ENCODE measurements at regions not wholly inside any gene's neighbourhood (a gene's known extent, or its start where the extent isn't known, plus 50 kb on each side); places are given as distances from the start of the nearest gene placed in this dataset.

DNA sequence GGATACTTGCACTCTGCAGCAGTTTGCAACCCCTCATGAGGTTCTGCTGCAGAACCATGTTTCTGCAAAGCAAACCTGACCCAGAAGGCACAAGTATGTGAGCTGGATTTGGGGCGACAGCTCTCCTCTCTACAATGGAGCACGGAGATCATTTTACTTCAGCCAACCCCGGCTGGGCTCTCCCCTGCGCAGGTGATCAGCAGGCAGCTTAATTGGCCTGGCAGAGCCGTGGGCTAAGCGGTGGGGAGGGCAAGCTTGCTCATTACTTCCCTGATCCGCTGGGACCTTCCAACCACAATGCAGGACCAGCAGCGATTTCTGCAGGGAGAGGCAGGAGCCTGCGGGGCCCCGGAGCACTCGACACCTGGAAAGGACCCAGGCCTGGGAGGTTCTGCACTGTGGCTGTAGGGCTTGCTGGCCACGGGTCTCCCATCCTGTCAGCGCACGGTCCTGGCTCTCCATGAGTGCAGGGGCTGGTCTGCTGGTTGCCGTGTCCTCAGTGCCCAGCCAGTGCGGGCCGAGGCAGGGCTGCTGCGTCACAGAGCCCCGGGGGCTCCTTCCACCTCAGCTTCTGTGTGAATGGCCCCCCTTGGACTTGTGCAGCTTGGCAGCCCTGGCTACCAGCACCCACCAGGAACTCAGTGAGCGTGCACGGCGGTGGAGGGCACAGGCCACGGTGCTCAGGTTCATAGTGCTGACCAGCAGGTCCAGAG lies 51.8 kb upstream of the RAPGEF1 start:
- WGBS, 10 experiments: 0 to 100% (median 72%) methylated on average over 1 to 17 of the region's 23 CpGs; no CpG with 5 or more reads in 5 of the 10 experiments
- no peak for ATAC-seq (replicated peaks in 6 of 8)
- H3K4me1 ChIP-seq (replicated peaks in 1 of 2): peaks cover 8% of the 10 kb centered on the region in 2 donors
- in situ Hi-C loops (cut with MboI; ENCODE audit: low pct_unique_long_range_greater_than_20kb in 2 of 9, low sequenced_read_pairs in 9 of 9, unreplicated experiment in 9 of 9): no loop called here
- H3K27ac ChIP-seq: no peak overlapping the region
- no peak overlapping the region for H3K4me3 ChIP-seq

Measured in motor neuron (in vitro differentiated cells).